KMS-11 (cell line): ENCODE measurements at regions not wholly inside any gene's neighbourhood (a gene's known extent, or its start where the extent isn't known, plus 50 kb on each side); places are given as distances from the start of the nearest gene placed in this dataset.

Source experiments
- H2AFZ ChIP-seq: fragments of 200-600 bp; sonication (generic); 2 replicates; pipeline ENCODE4 v1.6.1; 2016; ENCODE audit warnings: antibody characterized with exemption, mixed run types, low read depth
- H3K27ac ChIP-seq: fragments of 200-600 bp; sonication (generic); 2 replicates; pipeline ENCODE4 v1.6.1; 2016; ENCODE audit warnings: mild to moderate bottlenecking, mixed run types
- H3K27me3 ChIP-seq: fragments of 200-600 bp; sonication (generic); 2 replicates; pipeline ENCODE4 v1.6.1; 2017; ENCODE audit warnings: mild to moderate bottlenecking, low read depth, mixed run types, moderate library complexity; ENCODE audit not compliant: insufficient read depth
- H3K36me3 ChIP-seq: fragments of 200-600 bp; sonication (generic); 2 replicates; pipeline ENCODE4 v1.6.1; 2017; ENCODE audit warnings: mild to moderate bottlenecking, mixed run types; ENCODE audit not compliant: insufficient read depth
- H3K4me1 ChIP-seq: fragments of 200-600 bp; sonication (generic); 2 replicates; pipeline ENCODE4 v1.6.1; 2016; ENCODE audit warnings: mild to moderate bottlenecking, low read depth, mixed run types; ENCODE audit not compliant: poor library complexity, severe bottlenecking
- H3K4me2 ChIP-seq: fragments of 200-600 bp; sonication (generic); 2 replicates; pipeline ENCODE4 v1.7.0; 2016; ENCODE audit warnings: mild to moderate bottlenecking, mixed run types
- H3K4me3 ChIP-seq: fragments of 200-600 bp; sonication (generic); IDR thresholded peaks from 2 replicates; pipeline ENCODE4 v1.6.1; 2017; ENCODE audit warnings: low read depth, low read length, mixed read lengths; ENCODE audit not compliant: insufficient read depth
- H3K79me2 ChIP-seq: fragments of 200-600 bp; sonication (generic); 2 replicates; pipeline ENCODE4 v1.6.1; 2016; ENCODE audit warnings: low read depth, mixed run types; ENCODE audit not compliant: insufficient read depth
- H3K9ac ChIP-seq: fragments of 200-600 bp; sonication (generic); 2 replicates; pipeline ENCODE4 v1.6.1; 2016; ENCODE audit warnings: mild to moderate bottlenecking, mixed run types
- H4K20me1 ChIP-seq: fragments of 200-600 bp; sonication (generic); 2 replicates; pipeline ENCODE4 v1.6.1; 2016; ENCODE audit warnings: mild to moderate bottlenecking, mixed run types; ENCODE audit not compliant: insufficient read depth
- CTCF ChIP-seq: fragments of 200-600 bp; sonication (generic); conservative IDR thresholded peaks from 2 replicates; pipeline ENCODE4 v1.6.1; 2017; ENCODE audit warnings: low read depth, mild to moderate bottlenecking, antibody characterized with exemption, low read length, moderate library complexity, mixed read lengths

- Histone ChIP-seq H3K4me2 (no peak overlapping the region), H3K27ac (no peak overlapping the region), H3K27me3 (no peaks in the 10 kb centered on the region), H3K9ac (no peak overlapping the region), H3K36me3 (no peaks in the 10 kb centered on the region), H3K4me1 (no peaks in the 10 kb centered on the region), H2AFZ (no peak overlapping the region), H3K79me2 (no peaks in the 10 kb centered on the region), H4K20me1 (no peaks in the 10 kb centered on the region), H3K4me3 (no peak overlapping the region)
- TF ChIP-seq CTCF, result no peak
Measured at GRCh38 chr2:118496870-118497611, 350.4 kb downstream of the EN1 start.

GRCh38 chr2:118496467-118496866 is 351.0 kb downstream of the EN1 start:
- Histone ChIP-seq H3K9ac (no peak overlapping the region), H4K20me1 (no peaks in the 10 kb centered on the region), H3K79me2 (no peaks in the 10 kb centered on the region), H3K27me3 (no peaks in the 10 kb centered on the region), H3K4me3 (no peak overlapping the region), H3K36me3 (no peaks in the 10 kb centered on the region), H3K4me1 (no peaks in the 10 kb centered on the region), H3K4me2 (no peak overlapping the region), H3K27ac (no peak overlapping the region), H2AFZ (no peak overlapping the region)
- no peak for TF ChIP-seq CTCF

GRCh38 chr2:118495290-118495689 is 352.2 kb downstream of the EN1 start:
- Histone ChIP-seq H3K27me3 (no peaks in the 10 kb centered on the region), H3K4me3 (no peak overlapping the region), H3K27ac (no peak overlapping the region), H3K4me2 (no peak overlapping the region), H3K9ac (no peak overlapping the region), H3K36me3 (no peaks in the 10 kb centered on the region), H3K4me1 (no peaks in the 10 kb centered on the region), H4K20me1 (no peaks in the 10 kb centered on the region), H3K79me2 (no peaks in the 10 kb centered on the region), H2AFZ (no peak overlapping the region)
- TF ChIP-seq CTCF, result no peak

- H4K20me1 ChIP-seq, result no peaks in the 10 kb centered on the region
- no peak overlapping the region for H2AFZ ChIP-seq
- no peak overlapping the region for H3K27ac ChIP-seq
- H3K27me3 ChIP-seq, result no peaks in the 10 kb centered on the region
- TF ChIP-seq CTCF, result no peak
- no peak overlapping the region for H3K4me2 ChIP-seq
- H3K79me2 ChIP-seq, result no peaks in the 10 kb centered on the region
- H3K4me3 ChIP-seq, result no peak overlapping the region
- H3K4me1 ChIP-seq, result no peaks in the 10 kb centered on the region
- no peak overlapping the region for H3K9ac ChIP-seq
- no peaks in the 10 kb centered on the region for H3K36me3 ChIP-seq
Measured at GRCh38 chr2:118493213-118493612, 354.2 kb downstream of the EN1 start.
